DMS79 treated with DMSO at 0.1 percent for 48 hours (cell line): ENCODE measurements at regions not wholly inside any gene's neighbourhood (a gene's known extent, or its start where the extent isn't known, plus 50 kb on each side); places are given as distances from the start of the nearest gene placed in this dataset.

Experiments used
- DNase-seq: peaks from one replicate; lab custom pipeline; 2025; lab: John Stamatoyannopoulos, UW

DNA sequence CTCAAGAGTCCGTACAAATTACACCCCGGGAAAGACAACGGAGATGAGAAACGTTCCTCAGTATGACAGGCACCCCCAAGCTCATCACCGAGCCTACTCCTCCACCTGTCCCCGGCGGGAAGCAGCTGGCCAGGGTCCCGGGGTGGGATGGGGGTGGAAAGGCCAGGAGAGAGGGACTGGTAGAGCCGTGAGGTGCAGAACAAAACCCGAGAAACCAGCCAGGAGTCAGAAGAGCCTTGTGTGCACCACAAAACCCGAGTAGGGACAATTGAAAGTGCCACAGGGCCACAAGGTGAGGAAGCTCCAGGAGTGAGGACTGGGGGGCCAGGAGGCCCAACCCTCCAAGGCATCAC, 75.5 kb upstream of the SALL3 start:
- no peak for DNase-seq

- DNase-seq, result no peak
Observed at GRCh38 chr18:78905334-78905733, 74.3 kb upstream of the SALL3 start.

DNA sequence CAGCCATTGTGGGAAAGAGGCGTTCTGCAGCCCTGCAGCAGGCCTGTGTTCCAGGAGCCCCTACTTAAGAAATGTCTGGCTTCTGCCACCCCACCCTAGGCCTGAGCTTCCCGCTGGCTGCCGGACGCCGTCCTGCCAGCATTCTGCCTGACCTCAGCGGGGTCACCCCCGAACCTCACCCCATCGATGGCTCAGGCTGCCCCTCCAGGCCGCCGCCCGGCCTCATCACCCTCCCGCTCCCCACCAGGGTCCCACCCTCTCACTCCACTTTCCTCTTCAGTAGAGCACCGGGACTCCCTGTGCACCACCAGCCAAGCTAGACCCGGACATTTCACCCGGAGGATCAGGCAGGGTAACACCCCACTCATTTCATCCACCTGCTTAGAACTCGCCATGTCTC, 73.6 kb upstream of the SALL3 start:
- DNase-seq, result no peak

DNA sequence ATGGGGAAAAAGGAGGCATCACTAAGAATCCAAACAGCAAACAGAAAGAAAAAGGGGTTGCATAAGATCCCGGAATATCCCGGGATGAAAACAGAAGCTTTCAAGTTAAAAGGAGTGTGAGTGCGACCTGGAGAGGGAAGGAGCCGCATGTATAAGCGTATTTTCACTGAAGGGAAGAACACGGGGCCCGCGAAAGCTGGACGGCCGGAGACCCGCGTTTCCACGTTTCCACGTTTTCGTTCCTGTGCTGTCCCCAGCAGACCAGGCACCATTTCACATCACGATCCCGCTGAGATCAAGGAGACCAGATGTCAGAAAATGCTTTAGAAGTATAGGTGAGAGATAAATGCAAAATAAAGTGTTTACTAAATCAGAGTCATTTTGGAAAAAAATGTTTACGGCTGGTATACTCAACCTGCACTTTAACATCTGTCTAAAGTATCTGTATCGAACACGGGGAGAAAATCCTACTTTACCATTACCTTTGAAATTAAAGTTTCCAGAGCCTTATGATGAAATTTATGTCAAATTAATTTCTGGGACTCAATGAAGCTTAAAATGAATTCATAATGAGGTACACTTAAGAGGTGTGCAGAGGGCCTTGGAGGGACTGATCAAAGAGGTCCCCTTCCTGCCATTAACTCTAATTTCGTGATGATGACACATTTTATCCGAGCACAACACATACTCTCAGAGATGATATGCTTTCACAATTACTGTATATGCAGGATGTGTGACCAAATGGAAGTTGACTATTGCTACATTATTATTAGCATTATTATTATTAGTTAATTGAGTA, 71.0 kb upstream of the SALL3 start:
- DNase-seq, result no peak

DNA sequence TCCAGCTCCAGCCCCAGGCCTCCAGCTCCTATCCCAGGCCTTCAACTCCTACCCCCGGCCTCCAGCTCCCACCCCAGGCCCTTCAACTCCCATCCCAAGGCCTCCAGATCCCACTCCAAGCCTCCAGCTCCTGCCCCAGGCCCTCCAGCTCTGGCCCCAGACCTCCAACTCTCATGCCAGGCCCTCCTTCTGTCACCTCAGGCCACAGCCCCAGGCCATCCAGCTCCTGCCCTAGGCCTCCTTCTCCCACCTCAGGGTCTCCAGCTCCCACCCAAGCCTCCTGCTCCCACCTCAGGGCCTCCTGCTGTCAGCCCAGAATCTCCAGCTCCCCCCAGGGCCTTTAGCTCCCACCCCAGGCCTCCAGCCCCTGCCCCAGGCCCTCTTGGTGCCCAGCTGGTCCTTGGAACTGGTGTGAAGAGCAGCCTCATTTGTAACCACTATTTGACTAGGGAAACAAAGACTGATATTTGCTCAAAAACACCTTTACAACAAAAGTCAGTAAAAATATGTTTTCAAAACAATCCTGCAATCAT, 67.8 kb upstream of the SALL3 start:
- no peak for DNase-seq

DNA sequence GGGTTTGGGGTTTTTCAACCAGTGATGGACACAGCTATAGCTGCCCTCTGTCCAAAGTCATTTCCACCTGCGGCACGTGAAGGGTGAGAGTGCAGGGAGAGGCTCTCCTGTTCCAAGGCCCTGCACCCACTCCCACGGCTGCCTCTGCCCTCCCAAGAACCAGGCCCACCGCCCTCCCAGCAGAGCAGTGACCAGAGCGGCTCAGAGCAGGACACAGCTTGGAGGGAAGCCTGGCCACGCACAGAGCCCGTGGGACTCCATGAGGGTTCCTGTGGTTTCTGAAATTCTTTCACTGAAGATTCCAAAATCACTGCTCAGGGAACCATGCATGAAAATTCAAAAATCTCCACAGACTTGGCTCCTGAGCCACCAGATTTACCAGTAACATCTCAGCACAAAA, 67.3 kb upstream of the SALL3 start:
- no peak for DNase-seq

DNA sequence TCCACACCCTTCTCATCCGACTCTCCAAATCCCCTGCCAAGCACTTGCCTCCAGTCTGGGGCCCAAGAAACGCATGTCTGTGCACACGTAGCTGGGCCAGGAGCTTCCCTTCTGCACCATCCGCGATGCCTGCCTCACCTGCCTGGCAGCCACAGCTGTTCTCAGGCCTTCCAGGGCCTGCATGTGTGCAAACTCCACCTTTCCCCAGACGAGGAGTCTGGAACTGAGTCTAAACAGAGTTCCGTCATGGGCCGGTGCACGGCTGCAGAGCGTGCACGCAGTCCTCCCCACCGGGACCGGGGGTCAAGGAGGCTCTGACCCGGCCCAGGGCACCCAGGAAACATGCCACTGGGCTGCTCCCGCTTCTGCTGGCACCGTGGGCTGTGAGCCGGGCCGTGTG, 66.8 kb upstream of the SALL3 start:
- no peak for DNase-seq

- DNase-seq, result no peak
Observed at GRCh38 chr18:78913395-78913794, 66.2 kb upstream of the SALL3 start.

DNA sequence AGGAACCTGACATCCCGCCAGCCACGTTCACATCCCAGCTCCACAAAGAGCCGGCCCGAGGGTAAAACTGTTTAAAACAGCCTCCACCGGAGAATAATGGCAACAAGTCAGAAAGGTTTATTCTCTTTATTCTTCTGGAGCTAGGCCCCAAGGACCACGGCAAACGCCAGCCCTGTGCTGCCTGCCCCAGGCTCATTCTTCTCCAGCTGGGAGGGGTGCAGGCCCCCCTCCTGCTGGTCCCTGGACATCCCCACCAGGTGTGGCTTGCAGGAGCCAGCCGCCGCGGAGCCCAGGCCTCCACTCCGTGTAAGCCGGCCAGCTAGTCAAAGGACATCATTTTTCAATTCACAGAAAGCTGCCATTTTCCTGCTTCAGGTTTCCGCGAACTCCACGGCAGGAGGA, 65.8 kb upstream of the SALL3 start:
- no peak for DNase-seq

GRCh38 chr18:78914249-78914935, 65.2 kb upstream of the SALL3 start:
- no peak for DNase-seq

DNA sequence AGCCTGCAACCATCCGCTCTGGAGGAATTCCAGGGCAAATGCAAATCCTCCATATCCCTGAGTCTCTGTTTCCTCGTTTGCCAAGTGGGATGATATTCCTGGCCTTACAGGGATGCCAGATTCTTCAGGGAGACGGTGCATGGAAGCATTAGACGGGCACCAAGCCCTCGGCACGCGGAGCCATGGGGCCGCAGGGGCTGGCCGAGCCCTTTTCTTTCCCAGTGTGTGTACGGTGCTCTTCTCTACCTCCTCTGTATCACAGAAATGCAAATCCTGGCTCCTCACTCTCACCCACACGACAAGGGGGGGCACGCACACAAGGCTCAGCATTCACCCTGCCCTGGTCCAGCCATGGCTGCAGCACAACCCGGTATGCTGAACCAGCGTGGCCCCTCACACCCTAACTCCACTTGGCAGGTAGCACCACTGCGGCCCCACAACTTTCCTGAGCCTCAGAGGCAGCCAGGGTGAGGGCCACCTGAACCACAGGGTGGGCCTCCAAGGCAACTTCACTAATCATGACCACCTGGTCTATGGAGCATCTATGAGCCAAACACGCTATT, 64.1 kb upstream of the SALL3 start:
- no peak for DNase-seq

DNA sequence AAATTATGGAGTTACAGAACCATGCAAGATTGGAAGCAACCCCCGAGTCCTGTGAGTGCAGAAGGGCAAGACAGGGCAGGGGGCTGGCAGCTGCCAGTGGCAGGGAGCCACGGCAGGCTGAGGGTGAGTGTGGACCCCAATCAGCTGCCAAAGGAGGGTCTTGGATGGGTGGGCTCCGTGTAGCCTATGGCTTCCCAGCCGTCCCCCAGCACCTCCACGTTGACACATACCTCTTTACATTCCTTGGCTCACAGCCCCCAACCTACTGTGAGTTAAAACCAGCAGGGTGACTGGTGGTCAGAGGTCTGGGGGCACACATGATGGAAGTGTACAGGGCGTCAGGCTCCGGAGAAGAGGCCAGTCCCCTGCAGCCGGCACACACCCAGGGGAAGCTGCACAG, 60.9 kb upstream of the SALL3 start:
- DNase-seq, result no peak

GRCh38 chr18:78919956-78920355, 59.7 kb upstream of the SALL3 start:
- DNase-seq, result no peak

- DNase-seq, result no peak
Observed at GRCh38 chr18:78920456-78921138, 59.0 kb upstream of the SALL3 start.

- DNase-seq, result no peak
Observed at GRCh38 chr18:78922856-78923255, 56.8 kb upstream of the SALL3 start.

DNA sequence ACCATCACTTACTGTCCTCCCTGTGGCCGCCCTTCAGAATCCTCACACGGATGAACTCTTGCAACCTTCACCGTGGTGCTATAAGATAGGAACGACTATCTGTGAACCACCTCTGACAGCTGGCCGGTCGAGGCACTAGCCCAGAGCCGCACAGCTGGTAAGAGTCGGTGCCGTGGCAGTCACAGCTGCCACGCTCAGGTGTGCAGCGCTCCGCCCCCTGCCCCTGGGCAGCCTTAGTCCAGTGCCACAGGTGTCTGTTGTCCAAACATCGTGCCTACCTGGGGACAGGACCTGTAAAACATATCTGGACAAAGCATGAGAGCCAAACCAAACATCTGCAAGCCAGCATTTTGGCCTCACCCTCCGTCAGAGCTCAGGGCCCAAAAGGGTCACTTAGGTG, 55.3 kb upstream of the SALL3 start:
- DNase-seq, result no peak

- DNase-seq, result no peak
Observed at GRCh38 chr18:78924786-78925540, 54.7 kb upstream of the SALL3 start.

GRCh38 chr18:78925557-78926242, 53.9 kb upstream of the SALL3 start:
- DNase-seq, result no peak

DNA sequence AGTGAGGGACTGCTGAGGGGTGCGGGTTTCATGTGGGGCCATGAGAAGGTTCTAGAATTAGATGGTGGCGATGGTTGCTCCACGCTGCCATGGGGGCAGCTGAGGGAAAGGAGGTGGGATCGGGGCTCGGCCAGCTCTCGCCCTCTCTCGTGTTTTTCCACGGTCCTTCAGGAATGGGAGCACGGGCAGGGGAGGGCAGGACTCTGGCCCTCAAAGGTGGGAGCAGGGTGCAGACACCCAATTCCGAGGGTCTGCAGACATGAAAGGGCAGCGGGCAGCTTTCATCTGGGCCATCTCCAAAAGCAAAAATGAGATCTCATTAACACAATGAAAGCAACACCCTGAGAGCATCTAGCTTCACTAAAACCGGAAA, 53.4 kb upstream of the SALL3 start:
- DNase-seq, result no peak

- no peak for DNase-seq
Observed at GRCh38 chr18:78927156-78927555, 52.5 kb upstream of the SALL3 start.

GRCh38 chr18:78927616-78928015, 52.0 kb upstream of the SALL3 start:
- no peak for DNase-seq
